ENCODE measurements at regions not wholly inside any gene's neighbourhood (a gene's known extent, or its start where the extent isn't known, plus 50 kb on each side); places are given as distances from the start of the nearest gene placed in this dataset.
"Not testable (repeated sequence)": the region's sequence is repeated elsewhere in the genome, so short reads cannot be mapped to it uniquely, and the experiment has no call there.

- TF ChIP-seq CTCF (IDR thresholded peaks at IDR 0.05; ENCODE audit: low read depth, low read length); EZH2phosphoT487 (IDR thresholded peaks at IDR 0.05; ENCODE audit: low read depth): not testable (repeated sequence)
Observed at GRCh38 chrY:26225468-26225867, 603.6 kb downstream of the CDY1 start.

Data from OCI-LY3 (cell line).